ENCODE measurements at regions not wholly inside any gene's neighbourhood (a gene's known extent, or its start where the extent isn't known, plus 50 kb on each side); places are given as distances from the start of the nearest gene placed in this dataset.
"Not testable (repeated sequence)": the region's sequence is repeated elsewhere in the genome, so short reads cannot be mapped to it uniquely, and the experiment has no call there.

GRCh38 chr21:35517865-35518264 is 468.8 kb upstream of the RUNX1 start:
- dilution Hi-C loops (cut with MboI; ENCODE audit: extremely low pct_ligation_motif_present, low sequenced_read_pairs) (no loop called here), intact Hi-C loops (cut with micrococcal nuclease) (no loop called here)
- no peak overlapping the region for H3K27ac ChIP-seq (ENCODE audit: insufficient read depth, low read depth, low read length)
- FAIRE-seq (no peak), DNase-seq (ENCODE audit: low read depth, low spot score) (no peak)
- no peaks in the 10 kb centered on the region for H3K36me3 ChIP-seq (ENCODE audit: control insufficient read depth in 2 of 2, extremely low read depth in 1 of 2, insufficient read depth in 2 of 2, low read length in 2 of 2)
- no peaks in the 10 kb centered on the region for H4K20me1 ChIP-seq (replicated peaks; ENCODE audit: control insufficient read depth, extremely low read depth, insufficient read depth, low read length)
- BruUV-seq (replicated peaks) = no TSS peak
- H3K9me1 ChIP-seq (replicated peaks; ENCODE audit: control insufficient read depth, extremely low read depth, insufficient read depth, low read length) = no peaks in the 10 kb centered on the region
- H3K9ac ChIP-seq (replicated peaks; ENCODE audit: extremely low read depth, insufficient read depth, low read length) = no peak overlapping the region
- CTCF ChIA-PET = no interaction called here
- H3K4me3 ChIP-seq (replicated peaks in 1 of 3; ENCODE audit: insufficient read depth in 1 of 3, low read depth in 1 of 3, low read length in 3 of 3) = no peak overlapping the region
- H3K4me2 ChIP-seq (ENCODE audit: insufficient read depth, low read length) = no peak overlapping the region
- H2AFZ ChIP-seq (ENCODE audit: low read depth, low read length) = no peak overlapping the region
- H3K9me3 ChIP-seq (replicated peaks; ENCODE audit: control insufficient read depth, insufficient read depth, low read length) = no peaks in the 10 kb centered on the region
- H3K27me3 ChIP-seq (ENCODE audit: control insufficient read depth in 2 of 2, insufficient read depth in 2 of 2, low read length in 2 of 2) = peaks cover 0 to 1% of the 10 kb centered on the region in 2 experiments
- H3K4me1 ChIP-seq (ENCODE audit: control insufficient read depth, extremely low read depth, insufficient read depth, low read length) = no peaks in the 10 kb centered on the region
- TF ChIP-seq FOS (IDR thresholded peaks at IDR 0.05; ENCODE audit: borderline replicate concordance, insufficient read depth, low read length) (no peak), EZH2 (IDR thresholded peaks at IDR 0.05; ENCODE audit: borderline replicate concordance, low read depth, low read length, severe bottlenecking) (no peak), POLR2AphosphoS5 (IDR thresholded peaks at IDR 0.05; ENCODE audit: insufficient read depth, low read depth, low read length) (no peak), JUN (IDR thresholded peaks at IDR 0.05; ENCODE audit: borderline replicate concordance, insufficient read depth, insufficient read length, low read depth) (no peak), POLR2A (IDR thresholded peaks at IDR 0.05; ENCODE audit: low read depth, low read length) (no peak), GATA2 (IDR thresholded peaks at IDR 0.05; ENCODE audit: insufficient read depth, insufficient read length, low read depth, low read length) (no peak), MYC (IDR thresholded peaks at IDR 0.05; ENCODE audit: low read depth, low read length) (no peak), CTCF (IDR thresholded peaks at IDR 0.05; ENCODE audit: extremely low read depth in 1 of 2, insufficient read depth in 1 of 2, low read depth in 1 of 2, low read length in 2 of 2) (no peak)
- TF ChIP-seq, protein P1, sequence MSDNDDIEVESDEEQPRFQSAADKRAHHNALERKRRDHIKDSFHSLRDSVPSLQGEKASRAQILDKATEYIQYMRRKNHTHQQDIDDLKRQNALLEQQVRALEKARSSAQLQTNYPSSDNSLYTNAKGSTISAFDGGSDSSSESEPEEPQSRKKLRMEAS (IDR thresholded peaks at IDR 0.05; ENCODE audit: insufficient read depth, insufficient read length) = no peak
- H3K79me2 ChIP-seq (ENCODE audit: control insufficient read depth, insufficient read depth, low read length) = no peaks in the 10 kb centered on the region
- POLR2A ChIA-PET = no interaction called here

GRCh38 chr21:35516292-35516691 is 467.2 kb upstream of the RUNX1 start:
- DNase-seq (ENCODE audit: low read depth, low spot score); FAIRE-seq; H3K27me3 ChIP-seq (ENCODE audit: control insufficient read depth in 2 of 2, insufficient read depth in 2 of 2, low read length in 2 of 2); BruUV-seq (replicated peaks); CTCF ChIA-PET; H3K79me2 ChIP-seq (ENCODE audit: control insufficient read depth, insufficient read depth, low read length); H3K4me1 ChIP-seq (ENCODE audit: control insufficient read depth, extremely low read depth, insufficient read depth, low read length); dilution Hi-C loops (cut with MboI; ENCODE audit: extremely low pct_ligation_motif_present, low sequenced_read_pairs); H4K20me1 ChIP-seq (replicated peaks; ENCODE audit: control insufficient read depth, extremely low read depth, insufficient read depth, low read length); H3K9me3 ChIP-seq (replicated peaks; ENCODE audit: control insufficient read depth, insufficient read depth, low read length); intact Hi-C loops (cut with micrococcal nuclease); H3K36me3 ChIP-seq (ENCODE audit: control insufficient read depth in 2 of 2, extremely low read depth in 1 of 2, insufficient read depth in 2 of 2, low read length in 2 of 2); H3K4me2 ChIP-seq (ENCODE audit: insufficient read depth, low read length); H3K4me3 ChIP-seq (replicated peaks in 1 of 3; ENCODE audit: insufficient read depth in 1 of 3, low read depth in 1 of 3, low read length in 3 of 3); H3K27ac ChIP-seq (ENCODE audit: insufficient read depth, low read depth, low read length); H2AFZ ChIP-seq (ENCODE audit: low read depth, low read length); POLR2A ChIA-PET; H3K9ac ChIP-seq (replicated peaks; ENCODE audit: extremely low read depth, insufficient read depth, low read length); H3K9me1 ChIP-seq (replicated peaks; ENCODE audit: control insufficient read depth, extremely low read depth, insufficient read depth, low read length): not testable (repeated sequence)

Data from endothelial cell of umbilical vein (primary cell).